GM21528 (cell line): ENCODE measurements at regions not wholly inside any gene's neighbourhood (a gene's known extent, or its start where the extent isn't known, plus 50 kb on each side); places are given as distances from the start of the nearest gene placed in this dataset.
"Not testable (repeated sequence)": the region's sequence is repeated elsewhere in the genome, so short reads cannot be mapped to it uniquely, and the experiment has no call there.

Experiments used
- ATAC-seq: cut with Tn5 transposase; IDR thresholded peaks from one replicate; pipeline ENCODE4 v1.9.1; 2021; ENCODE audit warnings: mild to moderate bottlenecking, moderate library complexity; ENCODE audit not compliant: unreplicated experiment, low FRiP score

GRCh38 chr18:60883587-60883986 lies 449.6 kb upstream of the CDH20 start:
- no peak for ATAC-seq

DNA sequence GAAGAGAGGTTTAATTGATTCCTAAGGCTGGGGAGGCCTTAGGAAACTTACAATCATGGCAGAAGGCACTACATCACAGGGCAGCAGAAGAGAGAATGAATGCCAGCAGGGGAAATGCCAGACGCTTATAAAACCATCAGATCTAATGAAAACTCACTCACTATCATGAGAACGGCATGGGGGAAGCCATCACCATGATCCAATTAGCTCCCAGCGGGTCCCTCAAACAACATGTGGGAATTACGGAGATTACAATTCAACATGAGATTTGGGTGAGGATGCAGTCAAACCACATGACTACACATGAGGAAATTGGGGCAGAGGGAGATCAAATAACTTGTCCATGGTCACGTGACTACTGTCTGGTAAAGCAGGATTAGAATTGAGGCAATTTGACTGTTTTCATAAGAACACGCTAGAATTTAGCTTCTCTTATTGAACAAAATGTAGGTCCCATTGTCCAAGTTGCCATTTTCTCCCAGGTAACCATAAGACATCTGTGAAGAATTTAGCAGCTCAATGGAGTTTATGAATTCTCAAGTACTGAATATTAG lies 445.1 kb upstream of the CDH20 start:
- no peak for ATAC-seq

DNA sequence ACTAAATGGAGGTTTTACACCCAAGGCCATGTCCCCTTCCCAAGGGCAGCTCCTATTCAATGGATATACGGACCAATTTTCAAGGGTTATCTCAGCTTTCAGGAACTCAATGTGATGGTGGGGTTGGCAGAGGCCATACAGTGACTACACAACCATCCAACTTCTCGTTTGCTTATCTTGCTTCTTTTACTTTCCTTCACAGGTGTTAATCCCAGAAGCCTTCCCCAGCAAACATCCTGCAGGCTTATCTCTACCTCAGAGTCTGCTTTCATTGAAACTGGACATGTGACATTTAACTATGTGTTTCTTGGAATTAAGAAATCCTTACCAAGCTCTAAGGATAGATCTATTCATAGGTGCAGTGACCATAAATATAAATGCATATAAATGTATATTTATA lies 443.8 kb upstream of the CDH20 start:
- ATAC-seq, result no peak

DNA sequence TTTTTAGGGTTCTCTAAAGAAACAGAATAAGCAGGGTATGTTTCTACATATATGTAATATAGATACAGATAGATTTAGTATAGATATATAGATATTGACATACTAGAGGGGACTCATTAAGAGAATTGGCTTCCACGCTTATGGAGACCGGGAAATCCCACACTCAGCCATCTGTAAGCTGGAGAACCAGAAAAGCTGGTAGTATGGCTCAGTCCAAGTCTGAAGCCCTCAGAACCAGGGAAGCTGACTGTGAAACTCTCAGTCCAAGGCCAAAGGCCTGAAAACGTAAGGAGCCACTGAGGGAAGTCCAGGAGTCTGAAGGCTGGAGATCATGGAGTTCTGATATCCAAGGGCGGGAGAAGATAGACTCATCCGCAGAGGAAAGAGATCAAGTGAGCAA lies 441.3 kb upstream of the CDH20 start:
- no peak for ATAC-seq

- ATAC-seq, result no peak
These were observed 440.8 kb upstream of the CDH20 start for GRCh38 chr18:60892441-60892840.

GRCh38 chr18:60892855-60893254 lies 440.4 kb upstream of the CDH20 start:
- no peak for ATAC-seq

- ATAC-seq, result no peak
These were observed 439.7 kb upstream of the CDH20 start for GRCh38 chr18:60893355-60894097.

DNA sequence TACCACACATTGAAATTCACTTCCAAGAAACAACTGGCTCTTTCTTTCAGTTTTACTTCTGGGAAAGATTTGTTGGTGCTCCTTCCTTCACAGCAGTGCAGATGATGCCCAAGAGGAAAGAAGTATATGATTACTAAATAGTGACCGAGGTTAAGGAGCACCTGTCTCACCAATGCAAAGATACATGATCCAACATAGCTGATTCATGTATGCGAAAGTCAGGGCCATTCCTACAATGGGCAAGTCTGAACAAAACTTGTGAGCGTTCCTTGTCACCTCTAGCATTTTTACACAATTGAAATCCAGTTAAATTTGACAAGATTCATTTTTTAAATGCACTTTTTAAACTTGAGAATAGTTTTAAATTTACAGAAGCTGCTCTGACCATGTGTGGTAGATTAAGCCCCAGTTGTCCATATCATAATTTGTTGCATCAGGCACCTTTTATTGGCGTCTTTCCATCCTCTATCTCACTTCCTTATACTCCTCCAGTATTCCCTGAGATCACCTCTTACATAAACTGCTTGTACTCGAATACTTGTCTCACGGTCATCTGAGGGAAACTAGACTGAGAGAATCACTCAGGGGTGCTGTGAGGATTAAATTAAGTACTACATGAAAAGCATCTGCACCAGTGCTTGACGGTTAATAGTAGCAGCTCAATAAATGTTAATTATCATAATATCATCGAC lies 438.8 kb upstream of the CDH20 start:
- ATAC-seq, result no peak

DNA sequence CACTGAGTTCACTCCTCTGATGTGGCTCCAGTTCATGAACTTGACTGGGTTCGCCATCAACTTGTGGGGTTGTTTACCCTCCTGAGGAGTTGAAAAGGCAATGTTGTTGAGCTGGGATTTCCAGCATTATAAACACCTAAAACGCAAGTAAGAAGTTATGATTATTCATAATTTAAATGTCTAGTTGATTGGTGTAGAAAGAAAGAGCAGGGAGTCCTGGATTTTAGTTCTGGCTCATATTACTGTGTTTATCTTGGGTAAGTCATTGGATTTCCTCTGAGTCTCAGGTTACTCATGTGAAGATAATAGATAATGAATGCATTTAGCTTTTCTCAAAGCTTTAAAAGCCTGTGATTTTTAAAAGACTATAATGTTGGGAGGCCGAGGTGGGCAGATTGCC lies 438.0 kb upstream of the CDH20 start:
- ATAC-seq, result no peak

- ATAC-seq, result no peak
These were observed 435.1 kb upstream of the CDH20 start for GRCh38 chr18:60898111-60898510.

DNA sequence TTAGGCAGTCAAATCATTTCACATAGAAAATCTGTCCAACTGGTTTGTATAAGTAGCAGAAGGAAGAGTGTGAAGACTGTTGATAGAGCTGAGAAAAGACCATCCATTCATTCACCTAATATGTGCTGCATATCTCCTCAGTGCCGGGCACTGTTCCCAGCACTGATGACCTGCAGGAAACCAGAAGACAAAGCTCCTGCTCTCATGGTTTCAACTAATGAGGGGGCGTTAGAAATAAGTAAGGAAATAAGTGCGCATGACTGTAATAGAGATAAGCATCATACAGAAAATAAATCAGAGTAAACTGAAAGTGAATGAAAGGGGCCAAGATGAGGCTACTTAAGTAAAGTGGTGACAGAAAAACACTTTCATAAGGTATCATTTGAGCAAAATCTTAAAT lies 427.5 kb upstream of the CDH20 start:
- ATAC-seq, result no peak

- no peak for ATAC-seq
These were observed 422.7 kb upstream of the CDH20 start for GRCh38 chr18:60910534-60910933.

DNA sequence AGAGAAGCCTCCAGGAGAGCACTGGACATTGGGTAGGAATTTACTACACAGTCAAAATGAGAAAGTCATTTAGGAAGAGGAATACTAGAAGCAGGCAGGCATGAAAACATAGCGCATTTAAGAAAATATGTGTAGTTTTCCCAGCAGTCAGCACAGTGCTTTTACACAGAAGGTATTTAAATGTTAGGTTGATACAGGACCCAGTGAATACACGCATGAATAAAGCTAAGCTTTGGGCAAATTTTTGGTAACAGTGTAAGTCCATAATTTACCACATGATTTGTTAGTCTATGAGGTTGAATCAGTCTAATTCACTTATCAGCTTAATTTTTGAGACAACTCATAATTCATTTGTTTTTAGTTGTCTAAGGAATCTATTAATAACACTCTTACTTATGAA lies 421.7 kb upstream of the CDH20 start:
- ATAC-seq, result no peak

- no peak for ATAC-seq
These were observed 418.1 kb upstream of the CDH20 start for GRCh38 chr18:60915160-60915559.

- not testable (repeated sequence) for ATAC-seq
These were observed 414.4 kb upstream of the CDH20 start for GRCh38 chr18:60918862-60919261.

DNA sequence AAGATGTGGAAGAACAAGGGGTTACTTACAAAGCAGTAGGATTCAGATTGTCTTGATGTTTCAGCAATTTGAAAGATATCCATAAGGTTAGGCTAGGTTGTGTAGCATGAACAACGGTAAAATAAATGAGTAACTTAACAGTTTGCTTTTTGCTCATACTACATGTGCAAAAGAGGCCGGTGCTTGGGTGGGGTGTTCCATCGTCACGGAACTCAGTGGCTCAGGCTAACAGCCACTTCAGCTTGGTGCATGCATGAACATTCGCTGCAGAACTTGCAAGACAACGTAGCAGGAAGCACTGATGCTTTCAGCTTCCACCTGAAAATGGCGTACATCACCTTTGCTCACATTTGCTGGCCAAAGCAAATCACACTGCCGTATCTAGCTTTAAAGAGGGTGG lies 407.3 kb upstream of the CDH20 start:
- ATAC-seq, result no peak

DNA sequence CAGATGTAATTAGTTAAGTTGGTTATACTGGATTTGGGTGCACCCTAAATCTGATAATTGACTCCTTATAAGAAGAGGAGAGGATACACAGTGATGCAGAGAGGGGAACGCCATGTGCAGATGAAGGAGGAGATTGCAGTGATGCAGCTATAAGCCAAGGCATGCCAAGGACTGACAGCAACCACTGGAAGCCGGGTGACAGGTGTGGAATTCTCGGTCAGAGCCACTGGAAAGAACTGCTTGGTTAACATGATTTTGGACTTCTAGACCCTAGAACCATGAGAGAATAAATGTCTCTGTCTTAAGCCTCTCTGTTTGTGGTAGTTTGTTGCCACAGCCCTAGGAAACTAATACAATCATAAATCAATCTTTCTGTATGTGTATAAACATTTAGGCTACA lies 403.3 kb upstream of the CDH20 start:
- no peak for ATAC-seq

DNA sequence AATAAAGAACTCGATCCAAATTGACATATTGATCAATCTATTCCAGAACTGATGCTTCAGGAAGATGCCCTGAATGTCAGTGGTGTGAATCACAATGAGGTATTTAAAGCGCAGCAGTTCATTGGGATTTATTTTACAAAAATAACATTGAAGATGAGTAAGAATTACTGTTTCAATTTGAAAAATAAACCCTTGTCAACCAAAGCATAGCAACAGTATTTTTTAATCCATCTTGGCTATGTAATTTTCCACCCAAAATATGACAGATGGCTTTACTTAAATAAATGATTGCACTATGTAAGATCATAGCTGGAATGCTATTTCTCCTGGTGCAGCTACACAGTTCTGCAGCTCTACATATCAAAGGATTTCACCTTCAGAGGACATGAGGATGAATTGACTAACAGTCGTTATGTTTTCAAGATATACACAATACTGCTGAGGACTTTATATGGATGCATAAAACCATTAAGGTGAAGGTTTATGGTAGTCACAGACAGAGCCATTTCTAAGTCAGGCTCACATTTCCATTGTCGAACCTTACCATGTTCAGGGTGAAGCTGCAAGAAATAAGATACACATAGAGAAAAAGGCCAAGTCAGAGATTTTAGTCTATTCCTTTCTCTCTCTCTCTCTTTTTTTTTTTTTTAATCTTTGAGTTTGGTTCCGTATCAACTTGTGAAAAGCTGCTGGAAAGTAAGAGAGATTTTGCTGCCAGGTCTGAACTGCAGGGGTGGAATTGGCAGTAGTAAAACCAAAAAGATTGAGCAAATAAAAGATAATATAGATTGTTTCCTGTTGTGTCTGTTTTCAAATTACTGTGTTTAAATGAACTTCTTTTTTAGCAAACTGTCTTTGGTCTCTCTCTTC lies 398.0 kb upstream of the CDH20 start:
- ATAC-seq, result no peak

GRCh38 chr18:60936101-60936500 lies 397.1 kb upstream of the CDH20 start:
- ATAC-seq, result no peak

- ATAC-seq, result no peak
These were observed 389.9 kb upstream of the CDH20 start for GRCh38 chr18:60943297-60943696.

DNA sequence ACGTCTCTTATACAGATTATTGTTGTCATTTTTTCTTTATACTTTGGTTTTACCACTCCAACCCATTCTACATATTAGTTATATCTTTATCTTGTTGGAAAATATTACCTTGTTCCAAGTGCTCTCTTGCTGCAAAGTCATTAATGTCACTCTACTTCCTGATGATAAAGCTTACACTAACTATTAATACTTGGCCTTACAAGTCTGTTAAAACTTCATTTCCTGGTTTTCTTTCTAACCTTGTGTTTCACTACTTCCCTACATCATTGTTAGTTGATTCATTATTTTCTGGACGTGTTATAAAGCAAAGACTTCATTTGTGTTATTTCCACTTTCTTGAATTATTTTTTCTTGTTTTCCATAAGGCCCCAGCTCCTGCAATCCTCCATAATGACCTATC lies 382.6 kb upstream of the CDH20 start:
- ATAC-seq, result no peak
